ENCODE measurements at regions not wholly inside any gene's neighbourhood (a gene's known extent, or its start where the extent isn't known, plus 50 kb on each side); places are given as distances from the start of the nearest gene placed in this dataset.

DNA sequence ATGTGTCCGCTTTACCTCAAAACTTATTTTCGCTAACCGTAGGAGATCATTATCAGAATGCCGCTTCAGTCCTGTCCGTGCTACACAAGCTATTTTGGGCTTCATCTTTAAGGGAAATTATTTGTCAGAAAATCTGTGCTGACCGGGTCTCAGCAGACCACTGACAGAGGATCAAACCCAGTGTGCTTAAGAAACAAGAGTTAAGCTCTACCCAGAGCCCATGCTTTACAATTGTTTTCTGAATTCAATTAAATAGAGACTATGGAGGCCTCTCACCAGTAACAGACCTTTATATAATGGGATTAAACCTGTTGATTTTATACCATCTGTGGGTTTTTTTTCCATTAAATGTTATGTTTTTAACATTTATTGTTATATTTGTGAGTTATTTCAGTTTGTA lies 1956.7 kb upstream of the PIK3C3 start:
- peaks cover 2% of the 10 kb centered on the region for H3K4me1 Mint-ChIP-seq
- no peak overlapping the region for H3K27ac ChIP-seq (ENCODE audit: low read depth, low read length)
- H3K9me3 ChIP-seq (ENCODE audit: control insufficient read depth, low read length): no peaks in the 10 kb centered on the region
- H3K27ac Mint-ChIP-seq: no peak overlapping the region
- no peaks in the 10 kb centered on the region for H3K36me3 ChIP-seq (ENCODE audit: control insufficient read depth, insufficient read depth, low read length)
- H3K4me1 ChIP-seq (ENCODE audit: control insufficient read depth, insufficient read depth, low read length): no peaks in the 10 kb centered on the region
- no peaks in the 10 kb centered on the region for H3K27me3 ChIP-seq (ENCODE audit: control insufficient read depth, insufficient read depth, low read length, poor library complexity, severe bottlenecking)
- TF ChIP-seq, protein P1, sequence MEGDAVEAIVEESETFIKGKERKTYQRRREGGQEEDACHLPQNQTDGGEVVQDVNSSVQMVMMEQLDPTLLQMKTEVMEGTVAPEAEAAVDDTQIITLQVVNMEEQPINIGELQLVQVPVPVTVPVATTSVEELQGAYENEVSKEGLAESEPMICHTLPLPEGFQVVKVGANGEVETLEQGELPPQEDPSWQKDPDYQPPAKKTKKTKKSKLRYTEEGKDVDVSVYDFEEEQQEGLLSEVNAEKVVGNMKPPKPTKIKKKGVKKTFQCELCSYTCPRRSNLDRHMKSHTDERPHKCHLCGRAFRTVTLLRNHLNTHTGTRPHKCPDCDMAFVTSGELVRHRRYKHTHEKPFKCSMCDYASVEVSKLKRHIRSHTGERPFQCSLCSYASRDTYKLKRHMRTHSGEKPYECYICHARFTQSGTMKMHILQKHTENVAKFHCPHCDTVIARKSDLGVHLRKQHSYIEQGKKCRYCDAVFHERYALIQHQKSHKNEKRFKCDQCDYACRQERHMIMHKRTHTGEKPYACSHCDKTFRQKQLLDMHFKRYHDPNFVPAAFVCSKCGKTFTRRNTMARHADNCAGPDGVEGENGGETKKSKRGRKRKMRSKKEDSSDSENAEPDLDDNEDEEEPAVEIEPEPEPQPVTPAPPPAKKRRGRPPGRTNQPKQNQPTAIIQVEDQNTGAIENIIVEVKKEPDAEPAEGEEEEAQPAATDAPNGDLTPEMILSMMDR (conservative IDR thresholded peaks at IDR 0.05): no peak
- H3K9me3 Mint-ChIP-seq: no peaks in the 10 kb centered on the region
- DNase-seq: no peak
- no peak overlapping the region for H3K9ac ChIP-seq (ENCODE audit: extremely low read depth, low read length, poor library complexity, severe bottlenecking)
- H3K27me3 Mint-ChIP-seq (ENCODE audit: insufficient read depth): no peaks in the 10 kb centered on the region
- H3K4me3 ChIP-seq (ENCODE audit: low read length): no peak overlapping the region
- H3K36me3 Mint-ChIP-seq (ENCODE audit: low read depth): no peaks in the 10 kb centered on the region
- no peak overlapping the region for H3K4me3 Mint-ChIP-seq
- WGBS, 2 experiments (ENCODE audit: insufficient coverage in 1 of 2, insufficient read length in 1 of 2): 95 to 96% methylated on average over 6 of the region's 6 CpGs

DNA sequence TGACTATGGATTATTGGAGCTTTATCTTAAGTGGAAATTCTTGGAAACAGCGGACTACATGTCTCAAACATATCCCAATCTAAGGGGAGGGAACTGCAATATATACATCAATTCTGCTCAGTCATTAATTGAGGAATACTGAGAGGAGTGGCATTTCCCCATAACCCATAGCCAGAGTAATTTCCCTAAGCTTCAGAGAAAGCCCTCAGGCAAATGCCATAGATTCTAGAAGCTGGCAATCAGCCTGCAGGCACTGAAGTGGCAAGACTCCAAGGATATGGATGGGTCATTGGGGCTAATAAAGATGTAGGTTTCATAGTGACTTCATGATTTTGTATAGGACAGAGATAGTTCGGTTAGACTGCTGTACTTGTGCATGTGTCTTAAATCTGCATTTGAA lies 1960.5 kb upstream of the PIK3C3 start:
- Histone ChIP-seq H3K27me3 (ENCODE audit: control insufficient read depth, insufficient read depth, low read length, poor library complexity, severe bottlenecking) (no peaks in the 10 kb centered on the region), H3K27ac (ENCODE audit: low read depth, low read length) (no peak overlapping the region), H3K9me3 (ENCODE audit: control insufficient read depth, low read length) (no peaks in the 10 kb centered on the region), H3K4me1 (ENCODE audit: control insufficient read depth, insufficient read depth, low read length) (peaks cover 3% of the 10 kb centered on the region), H3K4me3 (ENCODE audit: low read length) (no peak overlapping the region), H3K36me3 (ENCODE audit: control insufficient read depth, insufficient read depth, low read length) (no peaks in the 10 kb centered on the region), H3K9ac (ENCODE audit: extremely low read depth, low read length, poor library complexity, severe bottlenecking) (no peak overlapping the region)
- H3K27ac Mint-ChIP-seq: no peak overlapping the region
- 94% methylated on average over 2 of the region's 2 CpGs; no CpG with 5 or more reads in 1 of the 2 experiments for WGBS, 2 experiments (ENCODE audit: insufficient coverage in 1 of 2, insufficient read length in 1 of 2)
- H3K36me3 Mint-ChIP-seq (ENCODE audit: low read depth): no peaks in the 10 kb centered on the region
- no peak overlapping the region for H3K4me3 Mint-ChIP-seq
- H3K27me3 Mint-ChIP-seq (ENCODE audit: insufficient read depth): no peaks in the 10 kb centered on the region
- DNase-seq: no peak
- TF ChIP-seq, protein P1 (conservative IDR thresholded peaks at IDR 0.05): no peak
- peaks cover 2% of the 10 kb centered on the region for H3K4me1 Mint-ChIP-seq
- no peaks in the 10 kb centered on the region for H3K9me3 Mint-ChIP-seq

- no peak overlapping the region for H3K27ac Mint-ChIP-seq
- no peak overlapping the region for H3K4me3 ChIP-seq (ENCODE audit: low read length)
- 84 to 89% methylated on average over 5 to 6 of the region's 6 CpGs for WGBS, 2 experiments (ENCODE audit: insufficient coverage in 1 of 2, insufficient read length in 1 of 2)
- TF ChIP-seq, protein P1 (conservative IDR thresholded peaks at IDR 0.05): no peak
- H3K4me3 Mint-ChIP-seq: no peak overlapping the region
- H3K36me3 Mint-ChIP-seq (ENCODE audit: low read depth): no peaks in the 10 kb centered on the region
- peaks cover 3% of the 10 kb centered on the region for H3K4me1 ChIP-seq (ENCODE audit: control insufficient read depth, insufficient read depth, low read length)
- no peaks in the 10 kb centered on the region for H3K9me3 Mint-ChIP-seq
- no peaks in the 10 kb centered on the region for H3K4me1 Mint-ChIP-seq
- no peak overlapping the region for H3K27ac ChIP-seq (ENCODE audit: low read depth, low read length)
- H3K27me3 Mint-ChIP-seq (ENCODE audit: insufficient read depth): no peaks in the 10 kb centered on the region
- no peak overlapping the region for H3K9ac ChIP-seq (ENCODE audit: extremely low read depth, low read length, poor library complexity, severe bottlenecking)
- no peaks in the 10 kb centered on the region for H3K9me3 ChIP-seq (ENCODE audit: control insufficient read depth, low read length)
- no peak for DNase-seq
- H3K27me3 ChIP-seq (ENCODE audit: control insufficient read depth, insufficient read depth, low read length, poor library complexity, severe bottlenecking): no peaks in the 10 kb centered on the region
- H3K36me3 ChIP-seq (ENCODE audit: control insufficient read depth, insufficient read depth, low read length): no peaks in the 10 kb centered on the region
Measured at GRCh38 chr18:39991696-39992265, 1963.3 kb upstream of the PIK3C3 start.

Measured in endodermal cell (in vitro differentiated cells).